C4-2B (cell line): ENCODE measurements at regions not wholly inside any gene's neighbourhood (a gene's known extent, or its start where the extent isn't known, plus 50 kb on each side); places are given as distances from the start of the nearest gene placed in this dataset.

Source experiments
- CTCF ChIP-seq: fragments of 450-650 bp; conservative IDR thresholded peaks from 2 replicates; pipeline ENCODE4 v1.5.1; 2017; ENCODE audit warnings: mild to moderate bottlenecking
- ZFX ChIP-seq: fragments of 450-650 bp; IDR thresholded peaks from 2 replicates; pipeline ENCODE4 v1.6.1; 2017

- TF ChIP-seq CTCF (no peak), ZFX (no peak)
Observed at GRCh38 chr10:111822661-111823060, 360.9 kb downstream of the GPAM start.
